Spleen (tissue), 11 donors: ENCODE measurements at regions not wholly inside any gene's neighbourhood (a gene's known extent, or its start where the extent isn't known, plus 50 kb on each side); places are given as distances from the start of the nearest gene placed in this dataset.
"Not testable (repeated sequence)": the region's sequence is repeated elsewhere in the genome, so short reads cannot be mapped to it uniquely, and the experiment has no call there.

Source experiments
- DNase-seq: peaks from one replicate; pipeline ENCODE4 v3.0.0-alpha.2; 2020
- H3K27ac ChIP-seq, 8 donors: fragments of 200-600 bp; sonication (generic) in 7 of 8; 1 replicate in 4 of 8; 2 replicates in 4 of 8; pipeline versions ENCODE4 v1.5.0 to v1.8.0; 2016 to 2021; ENCODE audit warnings: inconsistent platforms in 4 of 8, mild to moderate bottlenecking in 4 of 8, moderate library complexity in 1 of 8
- H3K27me3 ChIP-seq, 7 donors: fragments of 200-600 bp; sonication (generic) in 6 of 7; replicated peaks in 1 of 7; 1 replicate in 4 of 7; 2 replicates in 3 of 7; pipeline versions ENCODE4 v1.5.0 to v1.8.0; 2016 to 2021; ENCODE audit warnings: inconsistent platforms in 3 of 7, mild to moderate bottlenecking in 1 of 7
- H3K36me3 ChIP-seq, 6 donors: fragments of 200-600 bp; sonication (generic) in 5 of 6; 1 replicate in 4 of 6; 2 replicates in 2 of 6; pipeline versions ENCODE4 v1.5.0 to v1.8.0; 2016 to 2021; ENCODE audit warnings: inconsistent platforms in 2 of 6
- H3K4me1 ChIP-seq, 6 donors: fragments of 200-600 bp; sonication (generic) in 5 of 6; 1 replicate in 3 of 6; 2 replicates in 3 of 6; pipeline versions ENCODE4 v1.5.0 to v1.8.0; 2016 to 2021; ENCODE audit warnings: inconsistent platforms in 3 of 6
- H3K4me3 ChIP-seq, 8 donors: fragments of 200-600 bp; sonication (generic) in 7 of 8; 1 replicate in 4 of 8; 2 replicates in 4 of 8; pipeline versions ENCODE4 v1.5.0 to v1.8.0; 2016 to 2021; ENCODE audit warnings: inconsistent platforms in 4 of 8, mild to moderate bottlenecking in 4 of 8, moderate library complexity in 2 of 8
- H3K9me3 ChIP-seq, 8 donors: fragments of 200-600 bp; sonication (generic) in 7 of 8; 1 replicate in 4 of 8; 2 replicates in 4 of 8; pipeline versions ENCODE4 v1.5.0 to v1.8.0; 2016 to 2021; ENCODE audit warnings: inconsistent platforms in 4 of 8
- CTCF ChIP-seq, 11 experiments: fragments of 200-600 bp in 7 of 11; fragments of 450-650 bp in 4 of 11; sonication (generic) in 4 of 11; IDR thresholded peaks in 8 of 11; conservative IDR thresholded peaks in 3 of 11; 1 replicate in 7 of 11; 2 replicates in 4 of 11; pipeline versions ENCODE4 v1.4.0 to v1.8.0; 2016 to 2021; ENCODE audit warnings: antibody characterized with exemption in 11 of 11, inconsistent platforms in 4 of 11, mild to moderate bottlenecking in 1 of 11
- POLR2A ChIP-seq, 3 donors: fragments of 450-650 bp; IDR thresholded peaks; one replicate each; pipeline ENCODE4 v1.5.1; 2017; ENCODE audit warnings: antibody characterized with exemption in 3 of 3, mild to moderate bottlenecking in 1 of 3
- POLR2AphosphoS5 ChIP-seq, 3 donors: sonication (generic); formaldehyde crosslinking; IDR thresholded peaks; one replicate each; pipeline ENCODE4 v1.5.1; 2017; ENCODE audit warnings: antibody characterized with exemption in 3 of 3
- WGBS, 5 donors: extraction: QIAGEN DNeasy Blood & Tissue Kit in 3 of 5; methylation state at CpG; one replicate each; pipeline versions ENCODE4 v1.1.5 to v1.1.7; 2013 to 2018; 5-methylcytosine and 5-hydroxymethylcytosine counted together
- intact Hi-C: fragments of 100-400 bp; cut with DNase I; formaldehyde crosslinking; loops from one replicate; pipeline ENCODE4 v1.15.0; 2023; ENCODE audit warnings: low total_unique reads
- donor health status: healthy with polysubstance abuse.
- donor health status: DM: no; HTN: no; CAD: no; lungs with moderate emphysema.
- donor health status: DM: no; HTN: no; CAD: no.
- donor health status: Bipolar disorder and iron deficiency.
- donor health status: healthy.
- donor health status: DM: no; HTN: no; CAD: no.
- donor health status: DM: yes; HTN: yes; CAD: no.

GRCh38 chr14:104478656-104479055 is 100.9 kb upstream of the C14orf180 start:
- no peak overlapping the region for H3K4me3 ChIP-seq
- H3K4me1 ChIP-seq, result no peaks in the 10 kb centered on the region
- 72 to 81% (median 75%) methylated on average over 4 to 7 of the region's 7 CpGs for WGBS, 5 donors
- DNase-seq, result no peak
- peaks cover 0 to 36% (median 24%) of the 10 kb centered on the region in 8 donors for H3K9me3 ChIP-seq
- no peak overlapping the region for H3K27ac ChIP-seq
- intact Hi-C loops, result no loop called here
- no peaks in the 10 kb centered on the region for H3K36me3 ChIP-seq
- no peak for TF ChIP-seq CTCF (IDR thresholded peaks at IDR 0.05 in 8 of 11, conservative IDR thresholded peaks at IDR 0.05 in 3 of 11)
- H3K27me3 ChIP-seq, result peaks cover 0 to 30% (median 0%) of the 10 kb centered on the region in 7 donors

- WGBS, 5 donors, result 85 to 91% (median 91%) methylated on average over 10 of the region's 10 CpGs
- no peak overlapping the region for H3K27ac ChIP-seq
- DNase-seq, result no peak
- TF ChIP-seq CTCF (IDR thresholded peaks at IDR 0.05 in 8 of 11, conservative IDR thresholded peaks at IDR 0.05 in 3 of 11) (no peak), POLR2A (IDR thresholded peaks at IDR 0.05) (no peak), POLR2AphosphoS5 (IDR thresholded peaks at IDR 0.05) (no peak)
- no peaks in the 10 kb centered on the region for H3K4me1 ChIP-seq
- H3K9me3 ChIP-seq, result peaks cover 0 to 38% (median 24%) of the 10 kb centered on the region in 8 donors
- intact Hi-C loops, result no loop called here
- no peaks in the 10 kb centered on the region for H3K36me3 ChIP-seq
- peaks cover 0 to 21% (median 0%) of the 10 kb centered on the region in 7 donors for H3K27me3 ChIP-seq
- H3K4me3 ChIP-seq, result no peak overlapping the region
Observed at GRCh38 chr14:104479901-104480300, 99.7 kb upstream of the C14orf180 start.

GRCh38 chr14:104481323-104481722 is 98.2 kb upstream of the C14orf180 start:
- no peaks in the 10 kb centered on the region for H3K4me1 ChIP-seq
- WGBS, 5 donors, result 91 to 98% (median 92%) methylated on average over 10 of the region's 10 CpGs

GRCh38 chr14:104482017-104482416 is 97.5 kb upstream of the C14orf180 start:
- peaks cover 0 to 18% (median 0%) of the 10 kb centered on the region in 7 donors for H3K27me3 ChIP-seq
- H3K4me3 ChIP-seq, DNase-seq, H3K36me3 ChIP-seq, H3K4me1 ChIP-seq, H3K27ac ChIP-seq, intact Hi-C loops: not testable (repeated sequence)
- WGBS, 5 donors, result 83 to 89% (median 86%) methylated on average over 7 to 9 of the region's 9 CpGs
- H3K9me3 ChIP-seq, result peaks cover 0 to 38% (median 24%) of the 10 kb centered on the region in 8 donors

More at GRCh38 chr14:104481323-104481722, 98.2 kb upstream of the C14orf180 start:
- Histone ChIP-seq H3K27me3 (peaks cover 0 to 18% (median 0%) of the 10 kb centered on the region in 7 donors), H3K9me3 (peaks cover 0 to 38% (median 24%) of the 10 kb centered on the region in 8 donors), H3K36me3 (no peaks in the 10 kb centered on the region), H3K4me3 (no peak overlapping the region), H3K27ac (no peak overlapping the region)
- intact Hi-C loops, result no loop called here
- TF ChIP-seq CTCF (IDR thresholded peaks at IDR 0.05 in 8 of 11, conservative IDR thresholded peaks at IDR 0.05 in 3 of 11), result no peak
- TF ChIP-seq POLR2AphosphoS5 (IDR thresholded peaks at IDR 0.05), result no peak
- TF ChIP-seq POLR2A (IDR thresholded peaks at IDR 0.05), result no peak
- DNase-seq, result no peak
